ENCODE measurements at regions not wholly inside any gene's neighbourhood (a gene's known extent, or its start where the extent isn't known, plus 50 kb on each side); places are given as distances from the start of the nearest gene placed in this dataset.
"Not testable (repeated sequence)": the region's sequence is repeated elsewhere in the genome, so short reads cannot be mapped to it uniquely, and the experiment has no call there.

DNA sequence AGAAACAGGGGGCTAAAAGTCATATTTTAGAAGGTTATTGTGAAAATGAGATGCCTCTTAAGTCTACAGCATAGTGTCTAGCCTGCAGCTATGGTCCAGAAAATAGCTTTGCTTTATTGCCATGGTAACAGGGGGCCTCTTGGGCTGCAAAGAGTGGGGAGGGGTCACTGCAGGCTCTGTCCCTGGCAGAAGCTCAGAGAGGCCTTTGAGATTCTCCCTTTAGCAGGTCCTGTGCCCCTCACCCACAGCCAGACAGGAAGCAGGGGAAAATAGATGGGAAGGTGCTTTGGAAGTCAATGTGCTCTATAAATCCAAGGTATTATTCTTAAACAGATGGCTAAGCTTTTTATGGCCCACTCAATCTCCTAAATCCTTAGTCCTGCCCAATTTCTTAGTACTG lies 1021.3 kb upstream of the GYPC start:
- DNase-seq (ENCODE audit: low spot score), result no peak

DNA sequence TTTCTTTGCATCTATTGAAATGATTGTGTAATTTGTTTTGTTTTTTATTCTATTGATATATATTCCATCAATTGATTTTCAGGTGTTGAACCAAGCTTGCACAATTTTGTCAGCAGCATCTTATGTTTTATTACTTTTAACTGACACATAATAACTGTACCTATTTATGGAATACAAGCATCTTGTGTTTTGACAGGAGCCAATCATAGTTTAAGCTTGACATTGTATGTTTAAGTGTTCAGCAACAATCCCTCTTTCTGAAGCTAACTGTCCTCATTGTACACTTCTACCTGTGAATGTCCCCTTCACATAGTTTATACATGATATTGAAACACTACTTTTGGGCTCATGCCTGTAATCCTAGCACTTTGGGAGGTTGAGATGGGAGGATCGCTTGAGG lies 1017.6 kb upstream of the GYPC start:
- DNase-seq (ENCODE audit: low spot score), result no peak

DNA sequence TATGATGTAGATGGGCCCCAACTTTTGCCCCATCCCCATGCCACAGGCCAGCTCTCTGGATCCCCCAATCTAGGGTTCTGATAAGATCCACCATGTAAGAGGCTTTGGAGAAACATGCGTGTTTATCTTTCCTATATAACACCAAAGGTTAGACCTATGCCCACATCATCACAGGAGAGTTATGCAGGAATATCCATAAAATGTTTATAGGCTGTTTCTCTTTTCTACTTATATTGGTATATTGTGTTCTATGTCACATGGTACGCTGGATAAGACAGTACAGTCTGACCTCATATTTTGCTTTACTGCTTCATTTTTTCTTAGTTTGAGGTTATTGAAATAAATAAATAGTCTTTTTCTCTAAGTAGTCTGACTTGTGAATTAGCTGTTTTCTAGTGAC lies 1013.9 kb upstream of the GYPC start:
- no peak for DNase-seq (ENCODE audit: low spot score)

DNA sequence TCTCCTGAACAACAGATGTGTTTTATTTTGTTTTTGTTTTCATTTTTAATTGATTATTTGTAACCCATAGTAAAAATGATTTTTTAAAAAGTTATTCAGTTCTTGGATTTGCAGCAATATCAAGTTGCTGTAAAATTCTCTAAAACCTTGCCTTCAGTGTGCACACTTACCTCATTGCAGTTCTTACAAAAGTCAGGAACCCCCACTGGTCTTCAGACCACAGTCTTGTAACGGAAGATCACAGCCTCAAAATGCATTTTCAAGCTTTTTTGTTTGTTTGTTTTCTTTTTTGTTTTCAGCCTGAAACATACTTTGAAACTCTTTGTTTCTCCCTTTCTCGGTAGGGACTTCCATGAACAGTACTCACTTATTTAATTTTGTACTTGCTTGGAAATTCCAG lies 1012.8 kb upstream of the GYPC start:
- no peak for DNase-seq (ENCODE audit: low spot score)

DNA sequence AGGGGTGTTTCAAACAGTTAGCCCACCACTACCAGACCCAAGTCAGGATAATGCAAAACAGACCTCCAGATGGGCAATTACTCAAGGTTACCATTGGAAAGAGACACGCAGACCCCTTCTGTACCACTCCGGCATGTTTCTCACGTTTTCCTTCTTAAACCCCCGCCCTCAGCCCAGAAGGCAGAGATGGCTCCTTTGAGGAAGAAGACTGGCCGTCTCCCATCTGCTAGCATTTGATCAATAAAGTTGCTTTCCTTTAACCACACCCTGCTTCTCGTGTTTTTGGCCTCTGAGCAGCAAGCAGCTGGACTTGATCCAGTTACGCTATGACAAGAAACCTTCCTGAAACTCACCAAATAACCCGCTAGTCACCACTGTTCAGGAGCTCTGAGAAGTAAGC lies 1012.4 kb upstream of the GYPC start:
- no peak for DNase-seq (ENCODE audit: low spot score)

DNA sequence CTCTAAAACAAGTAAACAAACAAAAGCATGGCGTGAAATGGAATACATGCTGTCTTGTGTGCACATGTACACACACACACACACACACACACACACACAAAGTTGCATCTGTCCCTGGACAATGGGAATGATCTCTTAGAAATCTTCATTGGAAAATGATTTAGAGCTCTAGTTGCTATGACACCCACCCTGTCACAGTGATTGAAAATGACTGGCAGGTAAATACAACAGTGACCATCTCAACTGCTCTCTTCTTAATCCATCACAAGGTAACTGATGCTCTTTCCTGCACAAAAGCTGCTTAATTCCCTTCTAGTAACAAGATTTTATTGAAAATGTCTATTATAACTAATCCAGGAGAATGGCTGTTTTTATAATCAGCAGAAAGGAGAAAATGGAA lies 1011.7 kb upstream of the GYPC start:
- DNase-seq (ENCODE audit: low spot score), result no peak

DNA sequence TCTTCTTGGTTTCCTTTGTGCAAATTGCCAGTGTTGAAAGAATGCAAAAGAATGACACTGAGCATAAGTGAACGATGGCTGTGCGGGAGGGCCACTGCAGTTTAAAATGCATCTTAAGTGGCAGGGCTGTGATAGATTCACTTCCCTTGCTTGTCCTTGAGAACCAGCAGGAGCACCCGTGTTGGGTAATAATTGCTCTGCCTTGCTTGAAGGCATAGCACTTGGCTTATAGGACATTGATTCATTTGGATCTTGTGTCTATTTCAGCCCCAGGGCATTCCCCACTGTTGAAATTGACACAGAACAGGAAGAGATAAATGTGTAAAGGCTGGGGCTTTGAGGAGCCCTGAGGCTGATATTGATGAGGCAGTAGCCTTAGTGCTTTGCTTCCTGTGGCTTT lies 1003.7 kb upstream of the GYPC start:
- no peak for DNase-seq (ENCODE audit: low spot score)

DNA sequence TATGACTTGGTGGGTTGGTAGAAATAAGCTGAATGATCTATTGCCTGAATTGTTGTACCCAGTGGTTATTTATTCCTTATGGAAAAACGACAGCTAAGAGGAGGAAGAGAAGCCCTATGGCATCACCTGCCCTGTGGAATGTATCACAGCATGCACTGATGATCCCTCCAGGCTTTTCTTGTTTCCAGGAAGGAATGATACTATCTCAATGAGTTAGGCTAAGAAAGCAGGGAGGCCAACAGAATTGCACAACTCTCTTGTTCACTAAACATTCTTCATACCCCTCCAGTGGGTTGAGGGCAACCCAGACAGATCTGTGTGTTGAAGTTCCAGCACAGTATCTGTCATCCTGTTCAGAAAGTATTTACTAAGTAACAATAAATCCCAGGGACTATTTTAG lies 1001.7 kb upstream of the GYPC start:
- no peak for DNase-seq (ENCODE audit: low spot score)

DNA sequence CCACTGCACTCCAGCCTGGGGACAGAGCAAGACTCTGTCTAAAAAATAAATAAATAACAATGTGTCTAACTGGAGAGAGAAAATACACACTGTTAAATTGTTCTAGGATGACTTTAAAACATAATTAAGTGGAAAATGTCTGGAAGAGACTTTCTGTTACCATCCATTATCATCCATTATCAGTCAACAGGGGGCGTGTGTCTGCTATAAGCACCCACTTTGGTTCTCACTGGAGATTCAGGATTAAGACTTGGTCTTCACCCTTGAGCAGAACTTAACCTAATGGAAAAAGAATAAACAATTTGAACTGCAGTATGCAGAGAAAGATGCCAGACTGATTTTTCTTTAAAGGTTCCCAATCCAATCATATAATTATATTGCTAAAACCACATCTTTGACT lies 999.8 kb upstream of the GYPC start:
- DNase-seq (ENCODE audit: low spot score), result no peak

DNA sequence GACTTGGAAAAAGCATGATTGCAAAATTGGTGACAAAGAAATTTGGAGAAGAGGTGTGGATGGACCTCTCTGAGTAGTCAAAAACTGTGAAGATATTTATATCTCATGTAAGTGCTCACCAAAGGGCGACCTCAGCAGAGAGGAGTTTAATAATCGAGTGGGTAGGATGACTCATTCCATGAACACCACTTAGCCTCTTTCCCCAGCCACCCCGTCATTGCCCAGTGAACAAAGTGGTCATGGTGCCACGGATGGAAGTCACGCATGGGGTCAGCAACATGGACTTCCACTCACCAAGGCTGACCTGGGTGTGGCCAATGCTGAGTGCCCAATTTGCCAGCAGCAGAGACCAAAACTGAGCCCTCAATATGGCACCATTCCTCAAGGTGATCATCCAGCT lies 997.4 kb upstream of the GYPC start:
- no peak for DNase-seq (ENCODE audit: low spot score)

DNA sequence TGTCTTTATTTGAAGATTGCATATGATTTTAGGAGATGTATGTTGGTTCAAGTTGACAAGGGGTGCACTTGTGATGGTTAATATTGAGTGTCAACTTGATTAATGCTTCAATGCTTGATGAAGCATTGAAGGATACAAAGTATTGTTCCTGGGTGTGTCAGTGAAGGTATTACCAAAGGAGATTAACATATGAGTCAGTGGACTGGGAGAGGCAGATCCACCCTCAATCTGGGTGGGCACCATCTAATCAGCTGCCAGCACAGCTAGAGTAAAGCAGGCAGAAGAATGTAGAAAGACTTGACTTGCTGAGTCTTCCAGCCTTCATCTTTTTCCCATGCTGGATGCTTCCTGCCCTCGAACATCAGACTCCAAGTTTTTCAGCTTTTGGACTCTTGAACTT lies 995.6 kb upstream of the GYPC start:
- not testable (repeated sequence) for DNase-seq (ENCODE audit: low spot score)

DNA sequence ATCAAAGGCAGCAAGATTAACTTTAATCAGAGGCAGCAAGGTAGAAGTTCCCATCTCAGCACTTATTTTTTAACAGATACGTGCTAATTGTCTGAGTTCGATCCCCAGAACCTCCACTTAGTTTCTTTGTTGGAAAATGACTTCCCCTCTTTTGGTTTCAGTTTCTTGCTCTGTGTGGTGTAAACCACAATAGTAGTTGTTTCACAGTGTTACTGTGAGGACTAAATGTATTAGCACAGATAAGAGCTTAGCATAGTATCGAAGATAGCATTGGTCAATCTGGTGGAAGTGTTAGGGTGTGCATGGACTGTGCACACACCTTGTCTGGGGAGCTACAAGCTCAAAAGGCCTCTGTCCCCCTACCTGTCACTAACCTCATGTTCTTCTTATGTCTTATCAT lies 988.3 kb upstream of the GYPC start:
- DNase-seq (ENCODE audit: low spot score), result no peak

DNA sequence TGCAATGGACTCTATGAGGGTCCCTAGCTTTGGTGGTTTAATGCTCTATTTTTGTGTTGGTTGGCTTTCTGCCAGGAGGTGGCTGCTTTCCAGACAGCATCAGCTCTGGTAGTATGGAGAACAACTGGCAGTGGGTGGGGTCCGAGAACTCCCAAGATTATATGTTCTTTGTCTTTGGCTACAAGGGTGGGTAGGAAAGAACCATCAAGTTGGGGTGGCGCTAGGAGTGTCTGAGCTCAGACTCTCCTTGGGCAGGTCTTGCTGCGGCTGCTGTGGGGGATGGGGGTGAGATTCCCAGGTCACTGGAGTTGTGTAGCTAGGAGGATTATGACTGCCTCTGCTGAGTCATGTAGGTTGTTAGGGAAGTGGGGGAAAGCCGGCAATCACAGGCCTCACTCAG lies 976.1 kb upstream of the GYPC start:
- no peak for DNase-seq (ENCODE audit: low spot score)

DNA sequence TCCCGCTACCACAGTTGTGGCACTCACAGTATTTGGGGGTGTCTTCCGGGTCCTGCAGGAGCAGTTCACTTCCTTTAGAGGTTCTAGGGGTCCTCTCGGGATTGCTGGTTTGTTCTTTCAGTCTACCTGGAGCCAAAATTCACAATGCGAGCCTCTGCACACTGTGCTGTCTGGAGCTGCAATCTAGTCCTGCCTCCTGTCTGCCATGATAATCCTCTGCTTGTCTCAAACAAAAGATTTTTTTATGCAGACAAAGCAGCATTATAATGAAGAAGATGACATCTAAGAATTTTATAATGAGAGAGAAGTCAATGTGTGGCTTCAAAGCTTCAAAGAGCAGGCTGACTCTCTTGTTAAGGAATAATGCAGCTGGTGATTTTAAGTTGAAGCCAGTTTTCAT lies 975.1 kb upstream of the GYPC start:
- no peak for DNase-seq (ENCODE audit: low spot score)

DNA sequence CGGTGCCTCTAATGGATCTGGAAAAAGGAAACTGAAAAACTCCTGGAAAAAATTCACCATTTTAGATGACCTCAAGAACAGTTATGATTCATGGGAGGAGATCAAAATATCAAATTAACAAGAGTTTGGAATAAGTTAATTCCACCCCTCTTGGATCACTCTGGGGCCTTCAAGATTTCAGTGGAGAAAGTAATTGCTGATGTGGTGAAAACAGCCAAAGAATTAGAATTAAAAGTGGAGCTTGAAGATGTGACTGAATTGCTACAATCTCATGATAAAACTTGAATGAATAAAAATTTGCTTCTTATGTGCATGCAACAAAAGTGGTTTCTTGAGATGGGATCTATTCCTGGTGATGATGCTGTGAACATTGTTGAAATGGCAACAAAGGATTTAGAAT lies 974.4 kb upstream of the GYPC start:
- DNase-seq (ENCODE audit: low spot score), result no peak

DNA sequence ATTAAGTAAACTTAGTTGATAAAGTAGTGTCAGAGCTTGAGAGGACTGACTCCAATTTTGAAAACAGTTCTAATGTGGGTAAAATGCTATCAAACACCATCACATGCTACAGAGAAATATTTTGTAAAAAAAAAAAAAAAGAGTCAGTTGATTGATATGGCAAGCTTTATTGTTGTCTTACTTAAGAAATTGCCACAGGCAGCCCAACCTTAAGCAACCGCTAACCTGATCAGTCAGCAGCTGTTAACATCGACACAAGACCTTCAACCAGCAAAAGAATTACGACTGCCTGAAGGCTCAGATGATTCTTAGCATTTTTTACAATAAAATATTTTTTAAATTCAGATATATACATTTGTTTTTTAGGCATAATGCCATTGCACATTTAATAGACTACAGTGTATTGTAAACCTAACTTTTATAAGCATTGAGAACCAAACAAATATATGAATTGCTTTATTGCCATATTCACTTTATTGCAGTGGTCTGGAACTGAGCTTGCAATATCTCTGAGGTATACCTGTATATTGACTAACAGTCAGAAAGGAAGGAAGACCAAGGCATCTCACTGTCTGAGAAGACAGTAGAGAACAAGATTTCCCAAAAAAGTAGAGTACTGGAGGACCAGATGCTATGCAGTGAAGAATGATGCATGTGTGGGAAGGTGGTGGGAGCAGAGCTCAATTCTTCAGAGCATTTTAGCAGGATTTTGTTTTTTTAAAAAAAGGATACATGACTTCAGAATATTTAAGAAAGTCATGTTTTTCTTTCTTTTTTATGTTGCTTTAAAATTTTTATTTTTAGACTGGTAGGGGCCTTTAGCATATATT lies 973.8 kb upstream of the GYPC start:
- DNase-seq (ENCODE audit: low spot score), result no peak

DNA sequence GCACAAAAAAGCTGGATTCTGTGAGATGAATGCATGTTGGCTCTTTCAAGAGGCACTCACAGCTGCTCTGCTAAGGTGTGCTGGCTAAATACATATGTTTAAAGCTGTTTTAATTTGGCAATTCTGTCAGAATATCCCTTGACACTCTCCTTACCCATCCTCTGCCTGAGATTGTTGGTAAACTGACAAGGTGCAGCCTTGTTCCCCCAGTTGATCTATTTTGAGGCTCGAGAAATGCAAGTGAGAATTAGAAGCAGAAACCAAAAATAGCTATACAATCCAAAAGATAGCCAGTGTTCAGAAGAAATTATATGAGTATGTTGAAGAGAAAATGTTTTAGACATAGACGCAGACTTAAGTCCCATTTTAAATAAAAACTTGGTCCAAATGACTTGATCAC lies 971.7 kb upstream of the GYPC start:
- DNase-seq (ENCODE audit: low spot score), result no peak

DNA sequence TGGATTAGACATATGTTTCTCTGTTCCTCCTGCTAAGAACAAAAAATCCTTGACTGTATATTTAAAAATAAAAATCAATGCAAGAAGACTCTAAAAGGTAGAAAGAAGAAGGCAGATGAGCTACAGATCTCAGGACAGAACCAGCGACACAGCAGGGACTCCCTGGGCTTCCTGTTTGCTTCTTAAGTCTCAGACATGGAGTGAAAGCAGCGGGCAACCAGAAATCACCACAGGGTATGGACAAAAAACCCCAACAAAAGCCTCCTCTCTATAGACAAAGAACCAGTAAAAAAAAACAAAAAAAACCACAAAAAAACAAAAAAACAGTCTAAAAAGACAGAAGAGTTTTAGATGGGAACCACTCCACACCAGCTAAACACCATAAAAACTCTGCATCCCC lies 971.0 kb upstream of the GYPC start:
- no peak for DNase-seq (ENCODE audit: low spot score)

DNA sequence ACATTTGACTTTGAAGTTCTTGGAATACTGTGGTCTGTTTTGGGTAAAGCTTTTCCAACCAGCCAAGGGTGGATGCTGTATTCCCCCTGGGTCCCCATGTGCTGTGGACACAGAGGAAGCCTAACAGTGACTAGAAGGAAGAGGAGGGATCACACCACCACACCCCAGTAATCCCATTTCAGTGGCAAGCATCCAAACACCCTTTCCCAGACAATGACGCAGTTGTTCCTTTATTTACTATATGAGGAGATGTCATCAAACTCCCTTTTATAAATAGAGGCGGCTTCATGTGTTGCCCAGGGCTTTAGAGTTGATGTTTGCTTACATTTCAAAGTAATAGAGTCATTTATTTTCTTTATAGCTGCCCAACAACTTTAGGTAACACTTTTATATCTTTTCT lies 959.4 kb upstream of the GYPC start:
- no peak for DNase-seq (ENCODE audit: low spot score)

DNA sequence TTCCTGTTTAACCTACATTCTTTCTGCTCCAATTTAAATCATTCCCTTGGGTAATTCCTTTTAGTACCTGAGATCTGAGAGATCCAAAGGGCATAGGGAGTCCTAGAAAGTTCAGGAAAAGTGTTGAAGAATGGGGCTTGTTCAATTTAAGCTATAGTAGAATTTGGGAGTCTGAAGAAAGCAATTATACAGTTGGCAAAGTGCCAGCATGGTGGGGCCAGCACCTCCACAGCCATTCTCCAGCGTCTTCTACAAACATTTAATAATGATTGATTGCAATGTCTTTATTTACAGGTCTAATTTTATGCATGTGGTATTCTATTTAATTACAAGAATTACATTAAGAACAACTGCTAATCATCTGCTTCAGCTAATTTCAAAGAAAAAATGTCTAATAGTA lies 957.7 kb upstream of the GYPC start:
- no peak for DNase-seq (ENCODE audit: low spot score)

DNA sequence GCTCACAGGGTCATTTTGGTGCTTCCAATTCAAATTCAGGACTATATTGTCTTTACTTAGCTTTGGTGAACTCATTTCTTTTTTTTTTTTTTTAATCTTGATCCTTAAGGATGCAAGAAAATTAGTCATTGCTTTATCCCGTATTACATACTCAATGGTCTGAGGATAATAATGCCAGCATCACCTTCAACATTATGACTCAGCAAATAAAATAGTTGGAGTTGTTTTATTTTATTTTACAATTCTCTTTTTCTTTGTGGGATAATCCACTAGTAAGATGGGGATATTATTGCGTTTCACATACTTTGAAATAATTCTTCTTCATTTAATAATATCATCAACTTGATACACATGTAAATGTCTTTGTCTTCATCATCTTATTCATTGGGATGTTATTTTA lies 954.9 kb upstream of the GYPC start:
- no peak for DNase-seq (ENCODE audit: low spot score)

DNA sequence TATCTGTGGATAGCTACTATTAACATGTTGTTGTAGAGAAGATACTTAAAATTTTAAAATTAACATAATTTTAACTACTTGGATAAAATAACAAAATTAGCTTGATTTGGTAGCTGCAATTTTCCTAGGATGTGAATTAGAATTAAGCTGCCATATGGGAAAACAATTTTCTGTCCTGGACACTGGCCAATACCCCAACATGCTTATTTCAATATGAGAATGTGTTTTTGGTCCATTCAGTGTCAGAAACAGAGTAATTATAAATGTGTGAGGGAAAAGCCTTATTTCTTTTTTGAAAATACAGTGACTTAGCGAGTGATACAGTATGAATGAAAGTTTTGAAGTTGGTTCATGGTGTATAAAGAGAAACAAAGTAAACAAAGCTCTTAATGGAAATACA lies 948.3 kb upstream of the GYPC start:
- DNase-seq (ENCODE audit: low spot score), result no peak

DNA sequence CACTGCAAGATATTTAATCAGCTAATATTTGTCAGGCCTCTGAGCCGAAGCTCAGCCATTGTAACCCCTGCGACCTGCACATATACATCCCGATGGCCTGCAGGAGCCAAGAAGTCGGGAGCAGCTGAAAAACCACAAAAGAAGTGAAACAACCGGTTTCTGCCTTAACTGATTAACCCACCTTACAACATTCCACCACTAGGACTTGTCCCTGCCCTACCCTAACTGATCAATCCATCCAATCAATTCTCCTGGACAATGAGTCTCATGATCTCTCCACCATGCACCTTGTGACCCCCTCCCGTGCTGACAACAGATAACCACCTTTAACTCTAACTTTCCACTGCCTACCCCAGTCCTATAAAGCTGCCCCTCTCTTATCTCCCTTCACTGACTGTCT lies 945.4 kb upstream of the GYPC start:
- no peak for DNase-seq (ENCODE audit: low spot score)

DNA sequence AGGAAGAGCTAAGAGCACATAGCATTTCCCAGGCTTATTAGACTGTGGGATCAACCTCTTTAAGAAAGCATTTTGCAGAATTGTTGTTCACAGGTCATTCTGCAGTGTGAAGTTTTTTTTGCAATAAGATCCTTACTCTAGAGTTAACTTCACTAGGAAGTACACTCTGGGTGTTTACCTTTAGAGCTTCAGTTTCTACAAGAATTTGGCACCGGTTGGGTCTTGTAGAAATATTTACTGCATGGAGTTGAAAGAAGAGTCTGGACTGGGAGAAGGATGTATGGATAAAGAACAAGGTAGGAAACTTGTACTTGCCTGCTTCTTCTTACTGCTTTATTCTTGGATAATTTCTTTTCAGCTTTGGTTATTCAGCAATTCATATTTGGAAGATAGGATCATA lies 944.9 kb upstream of the GYPC start:
- DNase-seq (ENCODE audit: low spot score), result no peak

DNA sequence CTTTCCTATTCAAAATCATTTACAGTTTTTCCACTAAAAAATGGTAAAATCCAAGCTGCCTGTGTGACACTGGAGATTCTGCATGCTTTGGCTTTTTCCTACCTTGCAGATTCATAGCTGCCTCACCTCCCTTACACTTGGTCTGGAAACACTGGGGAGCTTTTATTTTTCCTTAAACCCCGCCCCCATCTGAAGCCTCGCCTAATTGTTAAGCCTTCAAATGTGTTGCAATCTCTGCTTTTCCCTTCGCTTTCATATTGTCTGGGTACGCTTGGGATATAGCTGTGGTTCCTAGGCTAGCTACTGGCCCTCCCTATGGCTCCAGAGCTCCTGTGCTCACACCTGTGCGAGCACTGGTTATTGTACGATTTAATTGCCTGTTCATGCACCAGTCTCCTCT lies 942.4 kb upstream of the GYPC start:
- no peak for DNase-seq (ENCODE audit: low spot score)

Measured in germinal center (tissue), 1 donor.